Uterus (tissue), 3 donors: ENCODE measurements at regions not wholly inside any gene's neighbourhood (a gene's known extent, or its start where the extent isn't known, plus 50 kb on each side); places are given as distances from the start of the nearest gene placed in this dataset.
"Not testable (repeated sequence)": the region's sequence is repeated elsewhere in the genome, so short reads cannot be mapped to it uniquely, and the experiment has no call there.

Experiments
- DNase-seq, 2 donors: peaks; one replicate each; pipeline ENCODE4 v3.0.0-alpha.2; 2019 to 2020
- H3K27ac ChIP-seq, 2 donors: fragments of 200-600 bp; sonication (generic); 1 replicate in 1 of 2; 2 replicates in 1 of 2; pipeline ENCODE4 v1.5.1; 2016 to 2018
- H3K27me3 ChIP-seq, 2 donors: fragments of 200-600 bp; sonication (generic); one replicate each; pipeline ENCODE4 v1.5.1; 2018 to 2019; ENCODE audit warnings: control low read depth in 1 of 2
- H3K36me3 ChIP-seq, 2 donors: fragments of 200-600 bp; sonication (generic); one replicate each; pipeline ENCODE4 v1.5.1; 2019; ENCODE audit warnings: control low read depth in 1 of 2
- H3K4me1 ChIP-seq, 2 donors: fragments of 200-600 bp; sonication (generic); one replicate each; pipeline ENCODE4 v1.5.1; 2018 to 2019; ENCODE audit warnings: control low read depth in 1 of 2
- H3K4me3 ChIP-seq, 2 donors: fragments of 200-600 bp; sonication (generic); 1 replicate in 1 of 2; 2 replicates in 1 of 2; pipeline ENCODE4 v1.5.1; 2018 to 2019; ENCODE audit warnings: mild to moderate bottlenecking in 1 of 2
- H3K9me3 ChIP-seq, 2 donors: fragments of 200-600 bp; sonication (generic); one replicate each; pipeline ENCODE4 v1.5.1; 2019; ENCODE audit warnings: control low read depth in 1 of 2
- POLR2A ChIP-seq, 2 donors: fragments of 450-650 bp; IDR thresholded peaks; one replicate each; pipeline ENCODE4 v1.6.1; 2016; ENCODE audit warnings: antibody characterized with exemption in 2 of 2, mild to moderate bottlenecking in 1 of 2, moderate library complexity in 1 of 2
- intact Hi-C: fragments of 100-400 bp; cut with DNase I; formaldehyde crosslinking; loops from one replicate; pipeline ENCODE4 v1.15.1; 2023; ENCODE audit warnings: low total_unique reads
- TF ChIP-seq, protein P1 (sequence below), 4 experiments: fragments of 200-600 bp in 2 of 4; fragments of 450-650 bp in 2 of 4; sonication (generic) in 2 of 4; IDR thresholded peaks; one replicate each; pipeline ENCODE4 v1.5.1; 2016 to 2019; ENCODE audit warnings: antibody characterized with exemption in 4 of 4, mild to moderate bottlenecking in 2 of 4, moderate library complexity in 1 of 4
- donor health status: DM: yes; HTN: yes; CAD: no.

DNA sequence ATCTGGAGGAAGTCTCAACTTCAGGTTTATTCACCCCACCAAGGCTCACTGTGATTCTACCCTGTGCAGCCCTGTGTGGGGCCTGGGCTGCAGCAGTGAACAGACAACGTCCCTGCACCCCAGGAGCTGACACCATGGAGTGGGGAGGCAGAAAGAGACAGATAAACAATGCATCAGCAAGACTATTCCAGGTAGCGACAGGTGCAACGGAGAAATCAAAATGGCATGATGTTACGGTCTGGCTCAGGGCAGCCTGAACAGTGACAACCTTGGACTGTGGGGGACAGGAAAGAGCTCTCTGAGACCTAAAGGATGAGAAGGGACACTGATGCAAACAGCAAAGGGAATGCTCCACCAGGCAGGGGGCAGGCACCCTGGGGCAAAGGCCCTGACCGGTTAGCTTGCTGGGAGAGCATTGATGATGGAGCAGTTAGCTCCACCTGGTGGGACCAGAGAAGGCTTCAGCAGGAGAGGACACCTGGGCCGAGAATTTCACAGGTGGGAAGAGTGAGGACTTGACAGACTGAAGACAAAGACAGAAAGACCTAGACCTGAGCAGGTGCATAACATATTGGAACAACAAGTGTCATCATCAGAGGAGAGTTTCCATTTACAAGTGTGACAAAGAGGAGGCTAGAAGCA, 589.9 kb downstream of the MATN1 start:
- no peaks in the 10 kb centered on the region for H3K4me1 ChIP-seq
- no peaks in the 10 kb centered on the region for H3K9me3 ChIP-seq
- H3K36me3 ChIP-seq: no peaks in the 10 kb centered on the region
- intact Hi-C loops: no loop called here
- no peak overlapping the region for H3K4me3 ChIP-seq
- no peak for TF ChIP-seq POLR2A (IDR thresholded peaks at IDR 0.05)
- TF ChIP-seq, protein P1, sequence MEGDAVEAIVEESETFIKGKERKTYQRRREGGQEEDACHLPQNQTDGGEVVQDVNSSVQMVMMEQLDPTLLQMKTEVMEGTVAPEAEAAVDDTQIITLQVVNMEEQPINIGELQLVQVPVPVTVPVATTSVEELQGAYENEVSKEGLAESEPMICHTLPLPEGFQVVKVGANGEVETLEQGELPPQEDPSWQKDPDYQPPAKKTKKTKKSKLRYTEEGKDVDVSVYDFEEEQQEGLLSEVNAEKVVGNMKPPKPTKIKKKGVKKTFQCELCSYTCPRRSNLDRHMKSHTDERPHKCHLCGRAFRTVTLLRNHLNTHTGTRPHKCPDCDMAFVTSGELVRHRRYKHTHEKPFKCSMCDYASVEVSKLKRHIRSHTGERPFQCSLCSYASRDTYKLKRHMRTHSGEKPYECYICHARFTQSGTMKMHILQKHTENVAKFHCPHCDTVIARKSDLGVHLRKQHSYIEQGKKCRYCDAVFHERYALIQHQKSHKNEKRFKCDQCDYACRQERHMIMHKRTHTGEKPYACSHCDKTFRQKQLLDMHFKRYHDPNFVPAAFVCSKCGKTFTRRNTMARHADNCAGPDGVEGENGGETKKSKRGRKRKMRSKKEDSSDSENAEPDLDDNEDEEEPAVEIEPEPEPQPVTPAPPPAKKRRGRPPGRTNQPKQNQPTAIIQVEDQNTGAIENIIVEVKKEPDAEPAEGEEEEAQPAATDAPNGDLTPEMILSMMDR (IDR thresholded peaks at IDR 0.05): no peak
- H3K27ac ChIP-seq: no peak overlapping the region
- DNase-seq: no peak
- no peaks in the 10 kb centered on the region for H3K27me3 ChIP-seq

DNA sequence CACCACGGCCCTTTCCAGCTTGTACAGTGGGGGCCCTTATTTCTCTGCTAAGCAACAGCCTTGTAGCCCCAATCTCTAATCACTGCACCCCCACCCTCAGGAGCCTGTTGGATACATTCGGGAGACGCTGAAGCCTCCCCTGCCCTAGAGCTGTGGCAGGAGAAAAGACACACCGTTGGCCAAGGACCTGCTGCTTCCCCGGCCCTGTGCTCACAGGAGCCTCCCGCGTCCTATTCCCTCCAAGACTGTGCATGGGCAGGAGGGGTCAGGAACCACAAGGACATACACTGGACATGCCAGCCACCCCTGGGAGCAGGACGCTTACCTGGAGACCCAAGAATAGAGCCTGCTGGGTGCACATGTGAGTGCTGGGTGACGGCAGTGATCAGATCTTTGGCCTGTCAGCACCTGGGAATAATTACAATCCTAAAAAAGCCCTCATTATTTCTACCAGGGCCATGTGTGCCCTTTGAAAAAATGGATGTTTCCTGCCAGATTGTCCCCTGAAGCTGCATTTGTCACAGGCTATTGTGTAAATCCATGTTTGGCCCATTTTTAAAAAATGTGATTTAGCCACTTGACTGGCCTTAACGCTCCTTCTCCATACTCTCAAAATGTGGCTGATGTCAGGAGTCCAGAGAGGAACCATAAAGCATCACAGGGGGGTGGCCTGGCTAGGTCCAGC, 590.6 kb downstream of the MATN1 start:
- Histone ChIP-seq H3K9me3 (no peaks in the 10 kb centered on the region), H3K27ac (no peak overlapping the region), H3K36me3 (no peaks in the 10 kb centered on the region), H3K27me3 (no peaks in the 10 kb centered on the region), H3K4me1 (no peaks in the 10 kb centered on the region), H3K4me3 (no peak overlapping the region)
- DNase-seq: no peak
- TF ChIP-seq, protein P1 (IDR thresholded peaks at IDR 0.05): no peak
- no peak for TF ChIP-seq POLR2A (IDR thresholded peaks at IDR 0.05)
- intact Hi-C loops: no loop called here

DNA sequence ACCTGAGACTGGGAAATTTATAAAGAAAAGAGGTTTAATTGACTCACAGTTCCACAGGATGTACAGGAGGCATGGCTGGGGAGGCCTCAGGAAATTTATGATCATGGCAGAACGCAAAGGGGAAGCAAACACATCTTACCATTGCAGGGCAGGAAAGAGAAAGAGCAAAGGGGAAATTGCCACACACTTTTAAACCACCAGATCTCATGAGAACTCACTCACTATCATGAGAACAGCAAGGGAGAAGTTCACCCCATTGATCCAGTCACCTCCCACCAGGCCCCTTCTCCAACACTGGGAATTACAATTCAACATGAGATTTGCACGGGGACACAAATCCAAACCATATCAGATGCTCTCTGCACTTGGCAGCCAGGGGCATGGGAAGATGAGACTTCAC, 592.8 kb downstream of the MATN1 start:
- H3K9me3 ChIP-seq, H3K27ac ChIP-seq, intact Hi-C loops, H3K4me3 ChIP-seq, H3K27me3 ChIP-seq, H3K36me3 ChIP-seq, DNase-seq, H3K4me1 ChIP-seq: not testable (repeated sequence)

DNA sequence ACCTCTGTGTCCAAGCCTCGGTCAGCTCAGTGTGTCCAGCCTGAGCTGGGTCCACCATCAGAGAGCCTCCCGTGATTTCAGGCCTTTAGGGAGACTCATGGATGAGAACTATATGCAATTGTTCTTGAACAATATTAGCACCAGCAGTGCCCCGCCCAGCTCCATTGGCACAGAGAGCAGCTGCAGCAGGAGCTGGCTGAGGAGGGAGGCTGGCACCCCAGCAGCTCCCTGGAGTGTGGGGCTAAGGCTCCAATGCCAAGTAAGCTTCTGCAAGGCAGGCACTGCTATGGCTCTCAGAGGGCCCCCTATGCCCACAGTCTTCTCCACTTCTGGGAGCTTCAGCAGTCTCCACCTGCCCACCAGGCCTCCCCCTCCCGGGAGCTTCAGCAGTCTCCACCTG, 593.3 kb downstream of the MATN1 start:
- no peaks in the 10 kb centered on the region for H3K27me3 ChIP-seq
- no peak overlapping the region for H3K27ac ChIP-seq
- TF ChIP-seq, protein P1 (IDR thresholded peaks at IDR 0.05): no peak
- TF ChIP-seq POLR2A (IDR thresholded peaks at IDR 0.05): no peak
- H3K4me1 ChIP-seq: no peaks in the 10 kb centered on the region
- DNase-seq: no peak
- no peaks in the 10 kb centered on the region for H3K36me3 ChIP-seq
- no peaks in the 10 kb centered on the region for H3K9me3 ChIP-seq
- intact Hi-C loops: no loop called here
- H3K4me3 ChIP-seq: no peak overlapping the region

DNA sequence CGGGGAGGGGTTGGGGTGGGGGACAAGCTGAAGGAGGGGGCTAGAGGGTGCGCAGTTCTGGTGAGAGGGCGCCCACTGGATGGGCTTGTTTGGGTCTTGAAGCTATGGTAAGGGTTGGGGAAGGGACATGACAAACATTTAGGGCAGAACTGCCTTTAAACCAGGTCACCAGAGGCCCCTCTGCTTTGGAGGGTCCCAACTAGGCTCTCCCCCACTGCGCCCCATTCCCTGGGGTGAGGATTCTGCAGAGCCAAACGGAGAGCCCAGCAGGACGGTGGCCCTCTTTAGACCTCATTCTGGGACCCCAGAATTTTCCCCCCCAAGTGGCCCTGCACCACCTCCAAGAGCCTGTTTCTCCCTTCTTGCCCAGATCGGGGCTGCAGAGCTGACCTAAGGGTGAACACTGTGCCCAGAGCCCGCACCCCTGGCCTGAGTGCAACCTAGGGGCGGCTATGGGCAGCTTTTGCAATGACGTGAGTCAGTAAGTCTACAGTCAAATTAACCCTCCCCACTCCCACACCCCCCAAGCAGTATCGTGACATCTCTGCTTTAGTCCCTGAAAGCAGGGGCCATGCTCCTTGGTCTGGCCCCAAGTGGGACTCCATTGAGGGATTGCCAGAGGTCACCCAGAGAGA, 593.8 kb downstream of the MATN1 start:
- no peaks in the 10 kb centered on the region for H3K27me3 ChIP-seq
- no peaks in the 10 kb centered on the region for H3K4me1 ChIP-seq
- DNase-seq: no peak
- no peak overlapping the region for H3K27ac ChIP-seq
- intact Hi-C loops: no loop called here
- TF ChIP-seq, protein P1 (IDR thresholded peaks at IDR 0.05): no peak
- no peak for TF ChIP-seq POLR2A (IDR thresholded peaks at IDR 0.05)
- no peaks in the 10 kb centered on the region for H3K36me3 ChIP-seq
- no peak overlapping the region for H3K4me3 ChIP-seq
- no peaks in the 10 kb centered on the region for H3K9me3 ChIP-seq
